ENCODE measurements at regions not wholly inside any gene's neighbourhood (a gene's known extent, or its start where the extent isn't known, plus 50 kb on each side); places are given as distances from the start of the nearest gene placed in this dataset.
"Not testable (repeated sequence)": the region's sequence is repeated elsewhere in the genome, so short reads cannot be mapped to it uniquely, and the experiment has no call there.

- no peak for DNase-seq
Measured at GRCh38 chr3:34013818-34014570, 215.6 kb downstream of the PDCD6IP start.

- no peak for DNase-seq
Measured at GRCh38 chr3:34015204-34016142, 217.0 kb downstream of the PDCD6IP start.

- no peak for DNase-seq
Measured at GRCh38 chr3:34016925-34017587, 218.6 kb downstream of the PDCD6IP start.

GRCh38 chr3:34017757-34018156 is 219.3 kb downstream of the PDCD6IP start:
- no peak for DNase-seq

GRCh38 chr3:34019158-34019557 is 220.7 kb downstream of the PDCD6IP start:
- DNase-seq = no peak

GRCh38 chr3:34020170-34020569 is 221.7 kb downstream of the PDCD6IP start:
- DNase-seq = no peak

GRCh38 chr3:34020726-34021680 is 222.6 kb downstream of the PDCD6IP start:
- DNase-seq = peak in 2 of 3 experiments; percentile 12 to 68

- no peak for DNase-seq
Measured at GRCh38 chr3:34022147-34022546, 223.7 kb downstream of the PDCD6IP start.

GRCh38 chr3:34024447-34025240 is 226.2 kb downstream of the PDCD6IP start:
- no peak for DNase-seq

- no peak for DNase-seq
Measured at GRCh38 chr3:34033839-34034238, 235.4 kb downstream of the PDCD6IP start.

GRCh38 chr3:34034840-34035239 is 236.4 kb downstream of the PDCD6IP start:
- no peak for DNase-seq

GRCh38 chr3:34035775-34036174 is 237.3 kb downstream of the PDCD6IP start:
- DNase-seq = no peak

GRCh38 chr3:34037260-34037659 is 238.8 kb downstream of the PDCD6IP start:
- DNase-seq = no peak

GRCh38 chr3:34038131-34038530 is 239.7 kb downstream of the PDCD6IP start:
- no peak for DNase-seq

- DNase-seq = no peak
Measured at GRCh38 chr3:34046154-34046553, 247.7 kb downstream of the PDCD6IP start.

- DNase-seq = no peak
Measured at GRCh38 chr3:34053626-34054025, 255.2 kb downstream of the PDCD6IP start.

GRCh38 chr3:34056181-34056910 is 257.9 kb downstream of the PDCD6IP start:
- DNase-seq = no peak

- DNase-seq = no peak
Measured at GRCh38 chr3:34056951-34057390, 258.5 kb downstream of the PDCD6IP start.

GRCh38 chr3:34060995-34061394 is 262.6 kb downstream of the PDCD6IP start:
- DNase-seq = not testable (repeated sequence)

GRCh38 chr3:34065901-34066300 is 267.5 kb downstream of the PDCD6IP start:
- no peak for DNase-seq
